HG02885 (cell line): ENCODE measurements at regions not wholly inside any gene's neighbourhood (a gene's known extent, or its start where the extent isn't known, plus 50 kb on each side); places are given as distances from the start of the nearest gene placed in this dataset.
"Not testable (repeated sequence)": the region's sequence is repeated elsewhere in the genome, so short reads cannot be mapped to it uniquely, and the experiment has no call there.

Source experiments
- ATAC-seq: cut with Tn5 transposase; IDR thresholded peaks from one replicate; pipeline ENCODE4 v1.9.1; 2021; ENCODE audit warnings: mild to moderate bottlenecking; ENCODE audit not compliant: unreplicated experiment, poor library complexity

GRCh38 chr18:14357553-14358297, 185.7 kb downstream of the POTEC start:
- not testable (repeated sequence) for ATAC-seq

- ATAC-seq = not testable (repeated sequence)
Measured at GRCh38 chr18:14342170-14342569, 201.2 kb downstream of the POTEC start.

GRCh38 chr18:14336017-14336416, 203.8 kb upstream of the ZNF519 start:
- not testable (repeated sequence) for ATAC-seq

GRCh38 chr18:14321217-14321616, 189.0 kb upstream of the ZNF519 start:
- not testable (repeated sequence) for ATAC-seq

GRCh38 chr18:14301255-14301654, 169.0 kb upstream of the ZNF519 start:
- not testable (repeated sequence) for ATAC-seq

GRCh38 chr18:14295081-14295480, 162.8 kb upstream of the ZNF519 start:
- ATAC-seq = not testable (repeated sequence)

GRCh38 chr18:14285053-14285452, 152.8 kb upstream of the ZNF519 start:
- ATAC-seq = no peak

GRCh38 chr18:14275391-14275790, 143.2 kb upstream of the ZNF519 start:
- not testable (repeated sequence) for ATAC-seq

GRCh38 chr18:14265637-14266410, 133.6 kb upstream of the ZNF519 start:
- ATAC-seq = not testable (repeated sequence)

GRCh38 chr18:14262786-14263185, 130.6 kb upstream of the ZNF519 start:
- not testable (repeated sequence) for ATAC-seq

GRCh38 chr18:14250084-14250677, 117.9 kb upstream of the ZNF519 start:
- not testable (repeated sequence) for ATAC-seq

GRCh38 chr18:14239224-14239623, 107.0 kb upstream of the ZNF519 start:
- ATAC-seq = not testable (repeated sequence)

- ATAC-seq = not testable (repeated sequence)
Measured at GRCh38 chr18:14236356-14237048, 104.3 kb upstream of the ZNF519 start.

GRCh38 chr18:14225286-14225679, 93.0 kb upstream of the ZNF519 start:
- ATAC-seq = not testable (repeated sequence)

GRCh38 chr18:14224551-14225285, 92.5 kb upstream of the ZNF519 start:
- not testable (repeated sequence) for ATAC-seq

GRCh38 chr18:14223919-14224318, 91.7 kb upstream of the ZNF519 start:
- ATAC-seq = not testable (repeated sequence)

- ATAC-seq = not testable (repeated sequence)
Measured at GRCh38 chr18:14223231-14223822, 91.1 kb upstream of the ZNF519 start.

GRCh38 chr18:14222354-14223221, 90.4 kb upstream of the ZNF519 start:
- not testable (repeated sequence) for ATAC-seq
